NCI-H146 treated with DMSO at 0.1 percent for 48 hours (cell line): ENCODE measurements at regions not wholly inside any gene's neighbourhood (a gene's known extent, or its start where the extent isn't known, plus 50 kb on each side); places are given as distances from the start of the nearest gene placed in this dataset.
"Not testable (repeated sequence)": the region's sequence is repeated elsewhere in the genome, so short reads cannot be mapped to it uniquely, and the experiment has no call there.

ENCODE experiments used
- DNase-seq: peaks from one replicate; lab custom pipeline; 2025; ENCODE audit not compliant: unreplicated experiment; lab: John Stamatoyannopoulos, UW

DNA sequence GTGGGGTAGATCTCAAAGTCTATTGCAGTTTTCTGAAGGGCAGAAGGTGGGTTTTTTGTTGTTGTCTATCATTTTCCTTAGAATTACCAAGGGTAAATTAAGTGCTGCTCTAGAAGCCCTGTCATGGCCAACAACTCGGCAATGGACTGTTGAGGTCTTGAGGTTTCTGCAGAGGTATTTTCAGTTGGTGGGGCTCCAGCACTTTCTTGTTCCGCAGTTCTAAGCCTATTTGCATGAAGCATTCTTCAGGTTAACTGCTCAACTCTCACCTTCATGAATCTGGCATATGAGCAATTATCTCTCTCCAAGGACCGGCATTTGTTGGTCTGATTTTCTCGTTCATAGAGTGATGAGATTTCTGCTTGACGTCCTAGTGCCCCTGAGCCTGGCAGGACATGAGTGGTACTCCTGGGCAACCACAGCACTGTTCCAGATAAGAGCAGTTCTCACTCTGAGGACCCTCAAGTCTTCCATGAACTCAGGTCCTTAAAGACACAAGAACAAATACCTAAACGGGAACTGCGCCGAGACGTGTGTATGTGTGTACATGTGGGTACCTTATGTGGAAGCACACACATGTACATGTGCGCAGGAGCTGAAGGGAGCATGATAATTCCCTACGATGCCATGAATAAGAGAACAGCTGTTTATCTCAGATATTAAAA lies 544.5 kb downstream of the CSNK1G3 start:
- no peak for DNase-seq

DNA sequence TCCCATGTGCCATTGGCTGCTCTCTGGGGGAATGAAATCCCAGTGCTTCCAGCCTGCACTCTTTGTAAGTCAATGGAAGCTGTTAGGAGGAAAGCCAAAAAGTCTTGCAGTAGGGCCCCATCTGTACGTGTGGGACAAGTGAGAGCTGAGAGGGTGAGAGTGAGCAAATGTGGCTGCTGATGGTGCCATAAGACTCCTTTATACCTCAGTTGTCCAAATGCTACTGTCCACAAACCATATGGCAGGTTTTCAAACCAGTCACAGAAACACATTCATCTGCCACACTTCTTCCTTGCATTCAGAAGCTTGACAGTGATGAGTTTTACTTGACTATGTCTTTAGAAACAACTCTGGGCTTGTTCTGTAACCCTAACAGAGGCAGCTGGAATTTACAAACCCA lies 543.8 kb downstream of the CSNK1G3 start:
- no peak for DNase-seq

DNA sequence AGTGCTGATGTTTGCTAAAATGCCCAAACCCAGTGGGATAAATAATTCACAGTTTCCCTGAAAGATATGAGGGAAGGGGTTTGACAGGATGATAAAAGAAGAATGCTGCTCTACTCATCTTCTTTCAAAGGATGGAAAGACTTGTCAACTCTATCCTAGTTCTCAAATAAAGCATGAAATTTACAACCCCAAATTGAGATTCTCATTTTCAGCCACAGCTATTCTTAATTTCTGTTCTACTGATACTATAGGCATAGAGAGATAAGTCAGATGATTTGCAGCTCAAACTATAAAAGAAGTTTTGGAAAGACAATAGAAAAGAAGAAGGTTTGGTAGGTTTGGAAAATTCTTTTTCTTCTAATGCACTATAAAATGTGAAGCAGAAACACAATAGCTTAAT lies 542.6 kb downstream of the CSNK1G3 start:
- no peak for DNase-seq

DNA sequence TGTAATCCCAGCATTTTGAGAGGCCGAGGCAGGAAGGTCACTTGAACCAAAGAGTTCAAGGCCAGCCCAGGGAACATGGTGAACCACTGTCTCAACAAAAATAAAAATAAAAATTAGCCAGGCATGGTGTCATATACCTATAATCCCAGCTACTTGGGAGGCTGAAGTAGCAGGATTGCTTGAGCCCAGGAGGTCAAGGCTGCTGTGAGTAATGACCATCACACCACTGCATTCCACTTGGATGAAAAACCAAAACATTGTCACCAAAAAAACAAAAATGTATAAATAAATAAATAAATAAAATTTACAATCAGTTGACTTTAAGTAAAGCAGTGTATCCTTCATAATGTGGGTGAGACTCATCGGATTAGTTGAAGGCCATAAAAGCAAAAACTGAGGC lies 541.4 kb downstream of the CSNK1G3 start:
- DNase-seq = no peak

DNA sequence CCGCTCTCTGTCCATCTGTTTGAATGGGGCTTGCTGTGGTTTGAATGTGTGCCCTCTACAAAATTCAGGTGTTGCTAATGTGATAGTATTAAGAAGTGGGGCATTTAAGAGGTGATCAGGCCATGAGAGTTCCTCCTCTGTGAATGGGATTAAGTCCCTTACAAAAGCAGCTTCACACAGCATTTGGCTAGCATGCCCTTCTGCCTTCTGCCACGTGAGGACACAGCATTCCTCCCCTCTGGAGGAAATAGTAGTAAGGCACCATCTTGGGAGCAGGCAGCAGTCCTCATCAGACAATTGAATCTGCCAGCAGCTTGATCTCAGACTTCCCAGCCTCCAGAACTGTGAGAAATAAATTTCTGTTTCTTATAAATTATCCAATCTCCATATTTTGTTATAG lies 540.2 kb downstream of the CSNK1G3 start:
- no peak for DNase-seq

DNA sequence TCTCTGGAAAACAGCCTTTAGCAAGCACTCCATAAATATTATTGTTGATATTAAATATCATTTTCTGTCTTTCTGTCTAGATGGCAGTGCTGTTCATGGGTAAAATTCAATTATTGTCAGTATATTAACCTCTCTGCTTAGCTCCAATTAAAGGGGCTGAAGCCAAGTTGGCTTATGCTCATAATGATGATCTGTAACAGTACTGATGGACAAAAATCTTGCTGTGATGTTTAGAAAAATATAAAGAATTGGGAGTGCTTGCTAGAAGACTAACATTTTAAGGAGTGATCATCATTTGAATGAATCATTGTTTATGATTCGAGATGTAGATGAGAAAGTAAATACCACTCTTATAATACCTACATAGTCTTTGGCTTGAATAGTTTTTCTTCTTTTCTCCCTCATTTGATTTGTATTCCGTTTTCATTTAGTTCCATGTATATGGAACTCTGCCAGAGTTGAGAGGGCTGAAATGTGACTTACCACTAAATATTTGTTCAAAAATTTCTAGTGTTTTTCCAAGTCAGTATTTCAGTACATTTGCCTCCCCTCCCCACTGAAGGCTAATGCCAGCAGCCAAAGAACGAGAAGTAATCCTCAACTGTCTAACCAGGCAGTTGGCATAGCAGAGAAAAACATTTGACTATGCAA lies 538.3 kb downstream of the CSNK1G3 start:
- DNase-seq = no peak

DNA sequence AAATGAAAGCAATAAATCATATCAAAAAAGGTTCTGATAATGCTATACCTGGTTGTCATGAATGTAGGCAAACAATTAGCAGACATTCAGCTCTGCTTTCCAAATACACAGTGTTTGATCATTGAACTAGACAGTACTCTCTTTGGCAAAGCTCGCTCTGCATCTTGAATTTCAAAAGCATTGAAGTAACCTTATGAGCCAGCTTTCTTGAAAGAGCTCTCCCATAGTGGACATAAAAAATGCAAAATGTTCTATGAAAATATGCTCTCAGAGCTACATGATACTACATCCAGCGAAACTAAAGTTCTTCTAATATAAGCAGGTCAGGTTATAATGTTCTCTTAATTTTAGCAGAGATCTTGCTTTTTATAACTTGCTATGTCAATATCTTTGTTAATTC lies 533.4 kb downstream of the CSNK1G3 start:
- no peak for DNase-seq

DNA sequence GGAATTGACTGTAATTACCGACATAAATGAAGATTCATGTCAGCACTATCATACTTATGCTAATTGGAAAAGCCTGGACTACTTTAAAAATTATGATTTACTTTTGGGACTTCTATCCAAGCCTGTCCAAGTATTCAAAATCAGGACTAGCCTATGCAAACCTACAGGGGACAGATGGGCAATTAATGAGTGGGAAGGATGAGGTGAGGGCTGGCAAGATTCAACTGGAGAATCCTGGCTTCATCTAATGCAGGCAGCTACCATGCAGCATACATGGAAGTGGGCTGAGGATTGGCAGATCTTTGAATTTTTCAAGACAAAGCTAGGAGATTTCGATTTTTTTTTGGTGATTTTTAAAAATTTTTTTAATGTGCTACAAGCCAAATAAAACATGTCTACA lies 532.6 kb downstream of the CSNK1G3 start:
- no peak for DNase-seq

DNA sequence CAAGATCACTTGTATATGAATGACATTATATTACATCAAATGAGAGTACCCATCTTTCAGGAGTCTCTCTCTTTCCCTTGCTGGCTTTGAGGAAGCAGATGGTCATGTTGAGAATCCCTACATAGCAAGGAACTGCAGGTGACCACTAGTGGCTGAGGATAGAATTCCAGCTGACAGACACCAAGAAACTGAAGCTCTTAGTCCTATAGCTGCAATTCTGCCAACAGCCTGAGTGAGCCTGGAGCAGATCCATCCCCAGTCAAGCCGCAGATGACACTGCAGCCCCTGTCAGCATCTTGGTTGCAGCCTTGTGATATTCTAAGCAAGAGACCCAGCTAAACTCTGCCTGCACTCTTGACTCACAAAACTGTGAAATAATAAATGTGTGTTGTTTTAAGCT lies 531.5 kb downstream of the CSNK1G3 start:
- no peak for DNase-seq

DNA sequence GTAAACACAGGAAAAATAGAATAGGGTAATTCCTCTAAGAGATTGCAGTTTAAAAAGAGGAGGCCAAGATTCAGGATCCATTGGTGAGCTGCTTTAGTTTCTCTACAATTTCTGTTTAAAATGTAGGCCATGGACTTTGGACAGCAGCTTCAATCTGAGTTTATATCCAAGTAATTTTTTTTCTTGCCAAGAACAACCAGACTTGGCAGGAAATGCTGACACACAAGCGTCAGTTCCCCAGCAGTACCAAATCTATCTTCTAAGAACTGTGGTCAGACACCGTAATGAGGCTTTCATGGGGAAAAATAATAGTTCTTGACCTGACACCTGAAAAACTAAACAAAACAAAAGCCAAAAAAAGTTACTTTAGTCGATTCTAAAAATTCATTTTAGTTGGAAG lies 528.8 kb downstream of the CSNK1G3 start:
- no peak for DNase-seq

DNA sequence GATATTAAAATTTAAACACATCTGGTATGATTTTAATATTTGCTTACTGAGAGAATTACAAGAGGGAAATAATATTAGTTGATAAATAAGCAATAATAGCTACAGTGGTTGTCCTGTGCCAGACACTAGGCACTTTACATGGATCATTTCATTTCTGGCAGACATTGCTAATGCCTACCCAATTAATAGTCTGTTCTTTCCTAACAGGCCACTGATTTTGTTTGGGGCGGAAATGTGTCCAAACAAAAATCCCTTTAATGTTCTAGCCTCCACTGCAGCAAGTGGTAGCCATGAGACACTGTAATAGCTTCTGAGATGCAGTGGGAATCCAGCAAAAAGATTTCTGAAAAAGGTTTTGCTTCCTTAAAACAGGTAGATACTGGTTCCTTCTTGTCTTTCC lies 527.4 kb downstream of the CSNK1G3 start:
- no peak for DNase-seq

DNA sequence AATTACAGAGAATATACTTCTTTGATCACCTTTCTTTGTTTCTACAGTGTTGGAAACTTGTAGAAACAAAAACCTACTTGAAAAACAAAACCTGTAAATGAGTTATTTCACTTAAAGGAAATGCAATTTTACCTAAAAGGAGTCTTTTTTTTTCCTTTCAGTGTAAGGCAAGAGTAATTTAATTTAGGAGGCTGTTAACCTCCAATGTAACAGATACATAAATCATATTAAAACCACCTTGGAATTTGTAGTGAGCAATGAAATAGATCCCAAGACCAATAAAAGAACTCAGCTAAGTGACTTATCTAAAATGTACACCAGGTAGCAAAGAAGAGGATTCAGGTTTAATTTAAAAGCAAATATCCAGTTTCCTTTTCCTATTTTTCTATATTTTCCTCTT lies 524.8 kb downstream of the CSNK1G3 start:
- DNase-seq = no peak

DNA sequence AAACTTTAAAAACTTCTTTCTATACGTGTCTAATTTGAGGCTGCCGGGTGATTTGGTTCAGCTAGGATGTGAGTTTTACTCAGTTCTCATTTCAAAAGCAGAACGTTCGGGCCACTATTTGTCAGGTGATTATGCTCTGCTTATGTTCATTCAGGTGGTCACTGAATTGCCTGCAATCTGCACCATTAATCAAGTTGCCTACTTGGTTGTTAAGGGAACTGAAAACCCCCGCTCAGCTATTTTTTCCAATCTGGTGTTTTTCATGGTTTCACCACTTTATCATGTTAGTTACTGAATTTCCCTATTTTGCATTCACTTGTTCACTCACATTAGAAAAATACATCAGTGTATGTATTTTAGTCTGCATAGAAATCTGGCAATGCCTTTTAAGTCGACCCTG lies 523.0 kb downstream of the CSNK1G3 start:
- DNase-seq = peak; percentile 27

DNA sequence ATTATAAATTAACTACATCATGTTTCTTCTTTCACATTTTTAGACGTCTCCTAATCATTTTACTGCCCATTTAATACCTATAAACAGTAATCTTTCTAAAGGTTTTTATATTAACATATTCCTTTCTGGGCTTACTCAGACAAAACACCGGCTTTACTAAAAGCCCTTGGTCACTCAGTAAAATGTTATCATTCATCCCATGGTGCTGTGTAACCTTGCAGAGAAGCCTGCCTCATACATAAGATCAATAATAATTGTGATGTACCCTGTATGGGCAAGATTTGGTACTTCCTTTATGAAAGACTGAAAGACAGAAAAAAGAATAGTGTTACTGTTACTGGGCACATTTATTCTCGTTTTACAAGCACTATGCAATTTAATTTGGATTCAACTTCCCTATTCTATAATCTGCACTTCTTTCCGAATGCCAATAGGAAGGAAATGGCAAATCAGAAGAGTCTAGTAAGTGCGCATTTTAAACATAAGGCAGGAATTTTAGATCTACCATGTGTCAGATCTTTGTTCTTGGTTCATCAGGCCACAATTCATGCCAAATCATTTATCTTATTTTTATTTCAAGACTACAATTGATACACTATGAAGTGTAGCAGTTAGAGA lies 522.2 kb downstream of the CSNK1G3 start:
- DNase-seq = no peak

DNA sequence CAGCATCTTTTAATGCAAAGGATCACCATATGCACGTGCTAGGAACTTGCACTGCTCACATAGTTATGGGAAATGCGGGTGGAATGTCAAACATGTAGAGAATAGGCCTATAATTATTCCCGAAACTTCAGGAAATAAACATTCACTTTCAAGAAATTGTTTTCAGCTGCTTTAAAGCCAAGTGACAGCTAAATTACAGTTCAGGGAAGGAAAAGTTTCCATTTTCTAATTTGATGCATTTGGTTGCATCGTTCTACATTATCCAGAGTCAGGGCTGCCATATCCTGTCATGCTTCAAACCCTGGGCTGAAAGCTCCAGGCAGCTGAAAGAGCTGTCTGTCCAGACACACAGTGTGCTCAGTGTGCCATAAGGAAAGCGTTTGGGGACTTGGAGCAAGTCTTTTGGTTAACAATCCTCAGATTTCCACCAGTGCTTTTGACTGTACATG lies 518.1 kb downstream of the CSNK1G3 start:
- no peak for DNase-seq

DNA sequence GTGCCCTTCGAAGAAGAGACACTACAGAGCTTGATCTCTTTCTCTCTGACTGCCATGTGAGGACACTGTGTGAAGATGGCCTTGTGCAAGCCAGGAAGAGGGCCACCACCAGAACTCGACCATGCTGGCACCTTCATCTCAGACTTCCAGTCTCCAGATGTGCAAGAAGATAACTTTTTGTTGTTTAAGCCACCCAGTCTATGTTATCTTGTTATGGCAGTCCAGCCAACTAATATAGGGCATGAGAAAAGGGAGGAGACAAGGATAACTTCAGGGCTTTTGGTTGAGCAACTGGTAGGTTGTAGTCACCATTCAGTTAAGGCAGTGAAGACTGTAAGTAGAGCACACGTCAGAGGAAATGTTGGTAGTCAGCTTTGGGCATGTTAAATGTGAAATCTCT lies 515.5 kb downstream of the CSNK1G3 start:
- DNase-seq = no peak

DNA sequence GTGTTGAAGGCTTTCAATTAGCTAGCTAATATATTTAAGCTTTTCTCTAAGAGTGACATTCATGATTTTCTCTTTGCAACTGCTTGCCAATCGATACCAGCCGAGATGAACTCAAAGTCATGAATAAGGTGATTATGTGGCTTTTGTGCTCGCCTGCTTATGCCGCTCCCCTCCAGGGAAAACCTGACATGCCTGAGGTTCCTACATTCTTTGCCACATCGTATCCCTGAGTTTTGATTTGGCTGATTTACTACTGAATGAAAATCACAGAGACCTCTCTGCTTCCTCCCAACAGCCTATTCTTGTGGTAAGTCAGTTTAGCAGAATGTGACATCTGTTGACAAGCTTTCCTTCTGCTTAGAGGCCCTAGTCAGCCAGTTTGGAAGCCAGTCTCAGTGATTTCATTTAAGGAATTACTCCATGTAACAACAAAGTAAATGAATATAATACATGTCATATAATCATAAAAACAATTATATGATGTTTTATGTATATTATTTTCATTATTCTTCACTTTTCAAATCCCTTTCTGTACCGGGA lies 513.4 kb downstream of the CSNK1G3 start:
- DNase-seq = peak; percentile 19

DNA sequence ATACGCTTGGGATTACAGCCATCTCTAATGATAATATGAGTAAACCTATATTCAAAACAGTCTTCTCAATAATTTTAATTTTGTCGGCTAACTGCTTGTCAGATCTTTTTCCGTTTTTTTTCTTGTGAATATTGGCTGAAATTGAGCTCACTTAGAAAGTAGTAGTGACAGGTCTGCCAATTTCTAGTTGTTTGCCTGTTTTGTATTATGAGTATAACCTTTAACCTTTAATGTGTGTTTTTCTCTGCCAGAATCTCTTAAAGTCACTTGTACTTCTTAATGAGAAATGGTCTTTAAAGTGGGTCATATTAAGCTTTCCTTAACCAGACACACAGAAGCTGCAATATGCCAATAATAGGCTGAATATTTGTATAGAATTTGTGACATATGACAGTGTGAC lies 511.0 kb downstream of the CSNK1G3 start:
- DNase-seq = no peak

DNA sequence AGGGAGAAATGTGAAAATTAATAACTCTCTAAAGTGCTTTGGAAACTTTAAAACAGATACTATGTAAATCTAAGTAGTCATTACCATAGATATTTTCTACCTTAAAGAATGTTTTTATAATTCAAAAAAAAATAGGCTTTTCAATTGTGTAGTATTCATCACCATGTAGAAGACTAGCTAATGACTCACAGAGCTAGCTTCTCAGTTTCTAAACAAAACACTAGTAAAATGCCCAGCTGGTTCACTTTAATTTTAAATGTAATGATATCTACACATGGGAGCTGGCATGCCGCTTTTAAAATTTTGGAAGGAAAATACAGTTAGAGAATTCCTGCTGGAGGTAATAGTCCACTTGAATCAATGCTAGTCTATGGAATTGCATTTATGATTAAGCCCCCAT lies 509.8 kb downstream of the CSNK1G3 start:
- DNase-seq = no peak

DNA sequence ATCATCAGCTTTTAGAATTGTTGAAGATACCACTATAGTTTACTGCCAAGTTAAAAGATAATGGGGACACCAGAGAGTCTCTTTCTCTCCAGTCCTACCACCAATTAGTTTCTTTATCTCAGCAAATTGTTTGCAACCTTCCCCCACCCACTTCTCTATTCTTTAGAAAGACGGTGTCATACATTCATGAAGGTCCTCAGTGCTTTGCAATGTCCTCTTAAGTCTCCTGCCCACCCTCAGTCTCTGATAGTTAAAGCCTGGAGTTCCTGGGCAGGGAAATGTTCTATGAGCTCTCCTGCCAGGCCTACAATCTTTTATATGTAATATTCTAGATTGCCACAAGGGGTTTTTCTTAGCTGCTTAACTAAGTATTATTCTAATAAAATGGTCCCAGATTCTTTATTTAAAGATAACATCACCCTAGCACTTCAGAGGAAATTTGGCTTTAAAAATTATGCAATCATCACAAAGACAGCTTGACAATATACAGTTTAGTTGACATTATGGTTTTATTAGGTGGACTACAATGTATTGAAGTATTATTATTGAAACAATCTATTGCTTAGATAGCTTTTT lies 509.2 kb downstream of the CSNK1G3 start:
- no peak for DNase-seq

DNA sequence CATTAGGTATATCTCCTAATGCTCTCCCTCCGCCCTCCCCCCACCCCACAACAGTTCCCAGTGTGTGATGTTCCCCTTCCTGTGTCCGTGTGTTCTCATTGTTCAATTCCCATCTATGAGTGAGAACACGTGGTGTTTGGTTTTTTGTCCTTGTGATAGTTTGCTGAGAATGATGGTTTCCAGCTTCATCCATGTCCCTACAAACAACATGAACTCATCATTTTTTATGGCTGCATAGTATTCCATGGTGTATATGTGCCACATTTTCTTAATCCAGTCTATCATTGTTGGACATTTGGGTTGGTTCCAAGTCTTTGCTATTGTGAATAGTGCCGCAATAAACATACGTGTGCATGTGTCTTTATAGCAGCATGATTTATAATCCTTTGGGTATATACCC lies 505.3 kb downstream of the CSNK1G3 start:
- DNase-seq = not testable (repeated sequence)
